OCI-LY7 (cell line): ENCODE measurements at regions not wholly inside any gene's neighbourhood (a gene's known extent, or its start where the extent isn't known, plus 50 kb on each side); places are given as distances from the start of the nearest gene placed in this dataset.

Experiments used
- EZH2phosphoT487 ChIP-seq: fragments of 200-600 bp; sonication (generic); IDR thresholded peaks from 2 replicates; pipeline ENCODE4 v1.6.1; 2018; ENCODE audit warnings: low read depth, borderline replicate concordance, mild to moderate bottlenecking, mixed run types, antibody characterized with exemption, low read length, moderate library complexity, mixed read lengths
- TF ChIP-seq, protein P1 (sequence below): fragments of 200-600 bp; sonication (generic); conservative IDR thresholded peaks from 2 replicates; pipeline ENCODE4 v1.5.1; 2014; ENCODE audit warnings: mild to moderate bottlenecking, antibody characterized with exemption, low read length, moderate library complexity, mixed read lengths

DNA sequence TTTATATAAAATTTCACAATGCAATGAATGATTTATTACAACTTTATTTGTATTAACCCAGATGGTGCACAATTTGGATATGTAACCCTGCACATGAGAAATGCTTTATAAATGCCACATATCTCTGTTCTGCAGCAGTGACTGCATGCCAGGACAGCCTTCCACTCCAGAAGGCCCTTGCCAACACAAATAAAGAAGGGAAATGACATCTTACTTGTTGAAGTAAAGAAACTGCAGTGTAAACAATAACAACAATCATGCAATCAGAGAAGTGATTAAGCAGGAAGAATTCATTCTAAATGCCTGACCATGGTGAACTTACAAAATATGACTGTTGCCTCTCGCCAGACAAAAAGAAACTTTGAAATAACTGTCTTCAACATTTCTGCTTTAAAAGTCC, 129.9 kb upstream of the CHST9 start:
- TF ChIP-seq, protein P1, sequence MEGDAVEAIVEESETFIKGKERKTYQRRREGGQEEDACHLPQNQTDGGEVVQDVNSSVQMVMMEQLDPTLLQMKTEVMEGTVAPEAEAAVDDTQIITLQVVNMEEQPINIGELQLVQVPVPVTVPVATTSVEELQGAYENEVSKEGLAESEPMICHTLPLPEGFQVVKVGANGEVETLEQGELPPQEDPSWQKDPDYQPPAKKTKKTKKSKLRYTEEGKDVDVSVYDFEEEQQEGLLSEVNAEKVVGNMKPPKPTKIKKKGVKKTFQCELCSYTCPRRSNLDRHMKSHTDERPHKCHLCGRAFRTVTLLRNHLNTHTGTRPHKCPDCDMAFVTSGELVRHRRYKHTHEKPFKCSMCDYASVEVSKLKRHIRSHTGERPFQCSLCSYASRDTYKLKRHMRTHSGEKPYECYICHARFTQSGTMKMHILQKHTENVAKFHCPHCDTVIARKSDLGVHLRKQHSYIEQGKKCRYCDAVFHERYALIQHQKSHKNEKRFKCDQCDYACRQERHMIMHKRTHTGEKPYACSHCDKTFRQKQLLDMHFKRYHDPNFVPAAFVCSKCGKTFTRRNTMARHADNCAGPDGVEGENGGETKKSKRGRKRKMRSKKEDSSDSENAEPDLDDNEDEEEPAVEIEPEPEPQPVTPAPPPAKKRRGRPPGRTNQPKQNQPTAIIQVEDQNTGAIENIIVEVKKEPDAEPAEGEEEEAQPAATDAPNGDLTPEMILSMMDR = no peak
- no peak for TF ChIP-seq EZH2phosphoT487
